Tibial artery (tissue), 4 donors: ENCODE measurements at regions not wholly inside any gene's neighbourhood (a gene's known extent, or its start where the extent isn't known, plus 50 kb on each side); places are given as distances from the start of the nearest gene placed in this dataset.

Experiments used
- DNase-seq, 2 donors: peaks; one replicate each; pipeline ENCODE4 v3.0.0-alpha.2; 2019
- H3K27ac ChIP-seq, 2 donors: fragments of 200-600 bp; sonication (generic) in 1 of 2; 1 replicate in 1 of 2; 2 replicates in 1 of 2; pipeline ENCODE4 v1.5.1; 2018 to 2019; ENCODE audit warnings: mild to moderate bottlenecking in 1 of 2
- H3K27me3 ChIP-seq, 2 donors: fragments of 200-600 bp; sonication (generic) in 1 of 2; one replicate each; pipeline versions ENCODE4 v1.5.1 to v1.6.0; 2016 to 2019
- H3K36me3 ChIP-seq, 3 donors: fragments of 200-600 bp; sonication (generic) in 2 of 3; one replicate each; pipeline ENCODE4 v1.5.1; 2016 to 2019; ENCODE audit warnings: mild to moderate bottlenecking in 2 of 3
- H3K4me1 ChIP-seq, 4 donors: fragments of 200-600 bp; sonication (generic) in 2 of 4; 1 replicate in 3 of 4; 2 replicates in 1 of 4; pipeline ENCODE4 v1.5.1; 2016 to 2019
- H3K4me3 ChIP-seq, 2 donors: fragments of 200-600 bp; sonication (generic) in 1 of 2; 1 replicate in 1 of 2; 2 replicates in 1 of 2; pipeline ENCODE4 v1.5.1; 2018 to 2019; ENCODE audit warnings: mild to moderate bottlenecking in 2 of 2
- H3K9me3 ChIP-seq, 3 donors: fragments of 200-600 bp; sonication (generic) in 1 of 3; one replicate each; pipeline ENCODE4 v1.5.1; 2016 to 2019
- CTCF ChIP-seq, 2 experiments: fragments of 200-600 bp in 1 of 2; fragments of 450-650 bp in 1 of 2; IDR thresholded peaks; one replicate each; pipeline ENCODE4 v1.5.1; 2017 to 2019; ENCODE audit warnings: antibody characterized with exemption in 2 of 2, mild to moderate bottlenecking in 1 of 2, moderate library complexity in 1 of 2
- intact Hi-C: fragments of 100-400 bp; cut with DNase I; formaldehyde crosslinking; loops from one replicate; pipeline ENCODE4 v1.15.0; 2023; ENCODE audit warnings: low total_unique reads

GRCh38 chr6:5896476-5897200 is 110.1 kb downstream of the NRN1 start:
- no peak overlapping the region for H3K27ac ChIP-seq
- no peaks in the 10 kb centered on the region for H3K9me3 ChIP-seq
- no peak for DNase-seq
- TF ChIP-seq CTCF (IDR thresholded peaks at IDR 0.05) = no peak
- H3K4me3 ChIP-seq = no peak overlapping the region
- no peaks in the 10 kb centered on the region for H3K27me3 ChIP-seq
- peaks cover 0 to 5% (median 0%) of the 10 kb centered on the region in 4 donors for H3K4me1 ChIP-seq
- no peaks in the 10 kb centered on the region for H3K36me3 ChIP-seq
- intact Hi-C loops = no loop called here

- DNase-seq = no peak
- Histone ChIP-seq H3K9me3 (no peaks in the 10 kb centered on the region), H3K27me3 (no peaks in the 10 kb centered on the region), H3K27ac (no peak overlapping the region), H3K4me3 (no peak overlapping the region), H3K4me1 (peaks cover 0 to 5% (median 0%) of the 10 kb centered on the region in 4 donors), H3K36me3 (no peaks in the 10 kb centered on the region)
- no peak for TF ChIP-seq CTCF (IDR thresholded peaks at IDR 0.05)
- intact Hi-C loops = no loop called here
Measured at GRCh38 chr6:5894357-5894756, 112.4 kb downstream of the NRN1 start.

- no peaks in the 10 kb centered on the region for H3K9me3 ChIP-seq
- no peak overlapping the region for H3K27ac ChIP-seq
- no peak for TF ChIP-seq CTCF (IDR thresholded peaks at IDR 0.05)
- H3K4me1 ChIP-seq = peaks cover 0 to 2% (median 0%) of the 10 kb centered on the region in 4 donors
- H3K27me3 ChIP-seq = no peaks in the 10 kb centered on the region
- DNase-seq = no peak
- no peaks in the 10 kb centered on the region for H3K36me3 ChIP-seq
- H3K4me3 ChIP-seq = no peak overlapping the region
- intact Hi-C loops = no loop called here
Measured at GRCh38 chr6:5893295-5893694, 113.4 kb downstream of the NRN1 start.

- intact Hi-C loops = no loop called here
- Histone ChIP-seq H3K4me3 (no peak overlapping the region), H3K27me3 (no peaks in the 10 kb centered on the region), H3K9me3 (no peaks in the 10 kb centered on the region), H3K27ac (no peak overlapping the region), H3K4me1 (no peaks in the 10 kb centered on the region), H3K36me3 (no peaks in the 10 kb centered on the region)
- TF ChIP-seq CTCF (IDR thresholded peaks at IDR 0.05) = no peak
- DNase-seq = no peak
Measured at GRCh38 chr6:5892669-5893068, 114.1 kb downstream of the NRN1 start.

- H3K4me1 ChIP-seq = no peaks in the 10 kb centered on the region
- no peak for TF ChIP-seq CTCF (IDR thresholded peaks at IDR 0.05)
- no peak overlapping the region for H3K4me3 ChIP-seq
- H3K9me3 ChIP-seq = no peaks in the 10 kb centered on the region
- H3K27me3 ChIP-seq = no peaks in the 10 kb centered on the region
- no peak overlapping the region for H3K27ac ChIP-seq
- intact Hi-C loops = no loop called here
- no peaks in the 10 kb centered on the region for H3K36me3 ChIP-seq
- DNase-seq = no peak
Measured at GRCh38 chr6:5878792-5879191, 127.9 kb downstream of the NRN1 start.
